ENCODE measurements at regions not wholly inside any gene's neighbourhood (a gene's known extent, or its start where the extent isn't known, plus 50 kb on each side); places are given as distances from the start of the nearest gene placed in this dataset.

- H3K27ac ChIP-seq (ENCODE audit: low read length), result no peak overlapping the region
- H3K27me3 ChIP-seq (ENCODE audit: insufficient read depth, low read depth, low read length), result no peaks in the 10 kb centered on the region
- no peaks in the 10 kb centered on the region for H3K9me3 ChIP-seq (ENCODE audit: low read length)
- H3K4me2 ChIP-seq (ENCODE audit: low read length), result no peak overlapping the region
- H4K20me1 ChIP-seq (ENCODE audit: insufficient read depth), result no peaks in the 10 kb centered on the region
- H3K79me2 ChIP-seq (replicated peaks; ENCODE audit: insufficient read depth, low read length), result no peaks in the 10 kb centered on the region
- no peak overlapping the region for H3K4me3 ChIP-seq (ENCODE audit: low read length)
- no peaks in the 10 kb centered on the region for H3K9me2 ChIP-seq (ENCODE audit: insufficient read depth, low read length)
- no peak overlapping the region for H2AFZ ChIP-seq (ENCODE audit: low read depth, low read length)
- H3F3A ChIP-seq (ENCODE audit: insufficient read depth, low read length, poor library complexity, severe bottlenecking), result no peaks in the 10 kb centered on the region
- TF ChIP-seq REST (IDR thresholded peaks at IDR 0.05; ENCODE audit: borderline replicate concordance) (no peak), RAD21 (conservative IDR thresholded peaks at IDR 0.05) (no peak), MXI1 (conservative IDR thresholded peaks at IDR 0.05; ENCODE audit: poor library complexity, severe bottlenecking) (no peak), CTCF (IDR thresholded peaks at IDR 0.05; ENCODE audit: poor library complexity, severe bottlenecking) (no peak), EZH2 (IDR thresholded peaks at IDR 0.05; ENCODE audit: borderline replicate concordance, insufficient read depth, low read length, poor library complexity, severe bottlenecking) (no peak)
- no peak overlapping the region for H3K9ac ChIP-seq (ENCODE audit: low read length)
- no peaks in the 10 kb centered on the region for H3K36me3 ChIP-seq (ENCODE audit: insufficient read depth, low read length)
Measured at GRCh38 chr3:103963599-103963998, 1403.1 kb upstream of the ALCAM start.

GRCh38 chr3:103965764-103966163 lies 1400.9 kb upstream of the ALCAM start:
- H3F3A ChIP-seq (ENCODE audit: insufficient read depth, low read length, poor library complexity, severe bottlenecking), result no peaks in the 10 kb centered on the region
- H3K27me3 ChIP-seq (ENCODE audit: insufficient read depth, low read depth, low read length), result no peaks in the 10 kb centered on the region
- no peaks in the 10 kb centered on the region for H3K79me2 ChIP-seq (replicated peaks; ENCODE audit: insufficient read depth, low read length)
- no peak overlapping the region for H3K9ac ChIP-seq (ENCODE audit: low read length)
- no peaks in the 10 kb centered on the region for H3K36me3 ChIP-seq (ENCODE audit: insufficient read depth, low read length)
- H3K27ac ChIP-seq (ENCODE audit: low read length), result no peak overlapping the region
- H2AFZ ChIP-seq (ENCODE audit: low read depth, low read length), result no peak overlapping the region
- H3K9me3 ChIP-seq (ENCODE audit: low read length), result no peaks in the 10 kb centered on the region
- H4K20me1 ChIP-seq (ENCODE audit: insufficient read depth), result no peaks in the 10 kb centered on the region
- H3K4me3 ChIP-seq (ENCODE audit: low read length), result no peak overlapping the region
- no peaks in the 10 kb centered on the region for H3K9me2 ChIP-seq (ENCODE audit: insufficient read depth, low read length)
- no peak for TF ChIP-seq REST (IDR thresholded peaks at IDR 0.05; ENCODE audit: borderline replicate concordance)
- no peak for TF ChIP-seq POLR2AphosphoS5 (IDR thresholded peaks at IDR 0.05)
- TF ChIP-seq EP300 (conservative IDR thresholded peaks at IDR 0.05; ENCODE audit: poor library complexity, severe bottlenecking), result no peak
- TF ChIP-seq RAD21 (conservative IDR thresholded peaks at IDR 0.05), result no peak
- no peak for TF ChIP-seq MXI1 (conservative IDR thresholded peaks at IDR 0.05; ENCODE audit: poor library complexity, severe bottlenecking)
- no peak for TF ChIP-seq SMC3 (conservative IDR thresholded peaks at IDR 0.05; ENCODE audit: poor library complexity)
- no peak for TF ChIP-seq EZH2 (IDR thresholded peaks at IDR 0.05; ENCODE audit: borderline replicate concordance, insufficient read depth, low read length, poor library complexity, severe bottlenecking)
- no peak for TF ChIP-seq CTCF (IDR thresholded peaks at IDR 0.05; ENCODE audit: poor library complexity, severe bottlenecking)
- TF ChIP-seq TAF1 (IDR thresholded peaks at IDR 0.05; ENCODE audit: low read depth), result no peak
- H3K4me2 ChIP-seq (ENCODE audit: low read length), result no peak overlapping the region
